ENCODE measurements at regions not wholly inside any gene's neighbourhood (a gene's known extent, or its start where the extent isn't known, plus 50 kb on each side); places are given as distances from the start of the nearest gene placed in this dataset.
A peak's percentile ranks its signal among the peaks of the same experiment; 100 is the strongest.

DNA sequence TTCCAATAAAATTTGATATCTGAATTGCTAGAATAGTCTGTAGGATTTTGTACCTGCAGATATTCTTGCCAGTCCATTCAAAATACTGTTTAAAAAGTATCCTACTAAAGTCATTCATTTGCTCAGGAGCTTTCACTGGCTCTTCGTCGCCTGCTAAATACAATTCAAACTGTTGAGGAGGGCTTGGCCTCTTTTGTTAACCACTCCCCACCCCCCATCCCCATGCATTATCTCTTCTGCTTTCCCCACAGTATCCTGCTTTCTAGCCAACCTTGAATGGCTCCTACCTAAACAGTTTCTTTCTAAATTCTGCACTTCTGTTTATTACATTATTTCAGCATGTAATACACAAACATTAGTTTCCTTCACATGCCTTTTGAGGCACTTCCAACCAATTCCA lies 230.8 kb downstream of the CPE start:
- H3K36me3 ChIP-seq (ENCODE audit: insufficient read depth, low read length), result no peaks in the 10 kb centered on the region
- no peak overlapping the region for H2AFZ ChIP-seq (ENCODE audit: low read length)
- TF ChIP-seq, protein P1, sequence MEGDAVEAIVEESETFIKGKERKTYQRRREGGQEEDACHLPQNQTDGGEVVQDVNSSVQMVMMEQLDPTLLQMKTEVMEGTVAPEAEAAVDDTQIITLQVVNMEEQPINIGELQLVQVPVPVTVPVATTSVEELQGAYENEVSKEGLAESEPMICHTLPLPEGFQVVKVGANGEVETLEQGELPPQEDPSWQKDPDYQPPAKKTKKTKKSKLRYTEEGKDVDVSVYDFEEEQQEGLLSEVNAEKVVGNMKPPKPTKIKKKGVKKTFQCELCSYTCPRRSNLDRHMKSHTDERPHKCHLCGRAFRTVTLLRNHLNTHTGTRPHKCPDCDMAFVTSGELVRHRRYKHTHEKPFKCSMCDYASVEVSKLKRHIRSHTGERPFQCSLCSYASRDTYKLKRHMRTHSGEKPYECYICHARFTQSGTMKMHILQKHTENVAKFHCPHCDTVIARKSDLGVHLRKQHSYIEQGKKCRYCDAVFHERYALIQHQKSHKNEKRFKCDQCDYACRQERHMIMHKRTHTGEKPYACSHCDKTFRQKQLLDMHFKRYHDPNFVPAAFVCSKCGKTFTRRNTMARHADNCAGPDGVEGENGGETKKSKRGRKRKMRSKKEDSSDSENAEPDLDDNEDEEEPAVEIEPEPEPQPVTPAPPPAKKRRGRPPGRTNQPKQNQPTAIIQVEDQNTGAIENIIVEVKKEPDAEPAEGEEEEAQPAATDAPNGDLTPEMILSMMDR (conservative IDR thresholded peaks at IDR 0.05; ENCODE audit: low read length), result no peak
- no peak for TF ChIP-seq EZH2phosphoT487 (IDR thresholded peaks at IDR 0.05; ENCODE audit: borderline replicate concordance)
- H4K20me1 ChIP-seq (ENCODE audit: insufficient read depth, low read length, poor library complexity, severe bottlenecking), result no peaks in the 10 kb centered on the region
- H3K4me1 ChIP-seq (ENCODE audit: insufficient read depth, low read length, poor library complexity, severe bottlenecking), result peaks cover 27% of the 10 kb centered on the region
- H3K4me2 ChIP-seq (ENCODE audit: low read depth, low read length, poor library complexity, severe bottlenecking), result no peak overlapping the region
- H3K9me2 ChIP-seq (replicated peaks; ENCODE audit: low read depth, low read length), result no peaks in the 10 kb centered on the region
- H3F3A ChIP-seq (ENCODE audit: low read depth), result no peaks in the 10 kb centered on the region
- no peak overlapping the region for H3K4me3 ChIP-seq (ENCODE audit: low read length, poor library complexity, severe bottlenecking)
- no peak overlapping the region for H3K9ac ChIP-seq (ENCODE audit: low read depth, low read length, poor library complexity, severe bottlenecking)
- no peaks in the 10 kb centered on the region for H3K79me2 ChIP-seq (ENCODE audit: insufficient read depth, low read length)
- H3K27me3 ChIP-seq (ENCODE audit: insufficient read depth, low read length, poor library complexity, severe bottlenecking), result no peaks in the 10 kb centered on the region
- no peaks in the 10 kb centered on the region for H3K9me3 ChIP-seq (ENCODE audit: insufficient read depth, low read depth, low read length)

DNA sequence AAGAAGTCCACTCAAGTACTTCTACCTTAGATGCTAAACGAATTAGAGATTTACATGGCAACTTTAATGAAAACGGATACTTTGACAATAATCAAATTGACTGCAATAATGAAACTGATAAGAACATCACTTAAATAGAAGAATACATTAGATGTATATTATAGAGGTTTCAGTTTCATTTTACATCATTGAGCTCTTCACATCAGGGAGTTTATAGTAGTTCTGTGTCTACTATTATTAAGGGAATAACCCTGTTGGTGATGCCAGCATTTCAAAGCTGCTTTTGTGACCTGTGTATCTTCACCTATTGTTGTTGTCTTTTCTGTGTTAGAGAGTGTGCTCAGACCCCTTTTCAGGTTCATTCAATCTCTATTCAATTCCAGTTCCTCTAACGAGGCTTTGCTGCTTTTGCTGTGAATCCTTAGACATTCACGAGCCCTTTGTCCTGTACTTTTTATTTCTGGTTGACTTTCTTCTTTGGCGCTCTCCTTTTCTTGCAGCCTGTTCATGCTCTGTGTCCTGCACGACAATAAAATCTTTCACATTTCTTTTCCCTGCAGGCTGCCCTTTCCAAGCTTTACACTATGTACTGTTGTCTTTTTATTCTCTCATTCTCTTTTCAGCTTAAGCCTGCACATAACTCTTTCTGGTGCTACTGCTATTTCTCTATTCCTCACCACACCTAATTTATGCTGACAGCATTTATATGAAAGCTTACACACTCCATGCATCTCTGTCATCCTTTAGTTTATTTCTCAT lies 232.1 kb downstream of the CPE start:
- Histone ChIP-seq H3F3A (ENCODE audit: low read depth) (no peaks in the 10 kb centered on the region), H3K9ac (ENCODE audit: low read depth, low read length, poor library complexity, severe bottlenecking) (no peak overlapping the region)

DNA sequence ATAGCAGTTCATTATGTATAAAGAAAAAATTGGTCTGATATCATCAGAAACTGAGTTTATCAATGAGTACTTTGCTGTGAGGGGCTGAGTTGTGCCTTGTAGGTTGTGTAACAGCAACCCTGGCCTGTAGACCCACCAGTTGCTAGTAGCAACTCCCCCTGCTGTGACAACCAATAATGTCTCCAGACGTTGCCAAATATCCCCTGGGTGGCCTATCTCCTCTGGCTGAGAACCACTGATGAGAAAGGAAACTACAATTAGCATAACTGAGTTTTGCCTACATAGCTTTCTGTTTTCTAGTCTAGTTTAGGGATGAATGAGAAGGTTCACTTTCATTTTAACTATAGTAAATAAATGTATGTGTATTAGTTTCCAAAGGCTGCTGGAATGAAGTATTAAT lies 234.1 kb downstream of the CPE start:
- no peak for TF ChIP-seq EZH2phosphoT487 (IDR thresholded peaks at IDR 0.05; ENCODE audit: borderline replicate concordance)
- TF ChIP-seq, protein P1 (conservative IDR thresholded peaks at IDR 0.05; ENCODE audit: low read length), result no peak
- H3K79me2 ChIP-seq (ENCODE audit: insufficient read depth, low read length), result no peaks in the 10 kb centered on the region
- H3K4me1 ChIP-seq (ENCODE audit: insufficient read depth, low read length, poor library complexity, severe bottlenecking), result peaks cover 27% of the 10 kb centered on the region
- peak overlapping the region; percentile 34 for H3K4me2 ChIP-seq (ENCODE audit: low read depth, low read length, poor library complexity, severe bottlenecking)
- H4K20me1 ChIP-seq (ENCODE audit: insufficient read depth, low read length, poor library complexity, severe bottlenecking), result no peaks in the 10 kb centered on the region
- H3K9me2 ChIP-seq (replicated peaks; ENCODE audit: low read depth, low read length), result no peaks in the 10 kb centered on the region
- H3K27me3 ChIP-seq (ENCODE audit: insufficient read depth, low read length, poor library complexity, severe bottlenecking), result no peaks in the 10 kb centered on the region
- no peaks in the 10 kb centered on the region for H3F3A ChIP-seq (ENCODE audit: low read depth)
- H2AFZ ChIP-seq (ENCODE audit: low read length), result peak overlapping the region; percentile 53; the same call in 1 of the 2 replicates
- H3K36me3 ChIP-seq (ENCODE audit: insufficient read depth, low read length), result no peaks in the 10 kb centered on the region
- H3K9ac ChIP-seq (ENCODE audit: low read depth, low read length, poor library complexity, severe bottlenecking), result no peak overlapping the region
- H3K9me3 ChIP-seq (ENCODE audit: insufficient read depth, low read depth, low read length), result no peaks in the 10 kb centered on the region
- no peak overlapping the region for H3K4me3 ChIP-seq (ENCODE audit: low read length, poor library complexity, severe bottlenecking)

More for the DNA sequence above, 232.1 kb downstream of the CPE start:
- H4K20me1 ChIP-seq (ENCODE audit: insufficient read depth, low read length, poor library complexity, severe bottlenecking), result no peaks in the 10 kb centered on the region
- H3K36me3 ChIP-seq (ENCODE audit: insufficient read depth, low read length), result no peaks in the 10 kb centered on the region
- TF ChIP-seq, protein P1 (conservative IDR thresholded peaks at IDR 0.05; ENCODE audit: low read length), result no peak
- no peak for TF ChIP-seq EZH2phosphoT487 (IDR thresholded peaks at IDR 0.05; ENCODE audit: borderline replicate concordance)
- H3K4me3 ChIP-seq (ENCODE audit: low read length, poor library complexity, severe bottlenecking), result peak overlapping the region; percentile 24
- H2AFZ ChIP-seq (ENCODE audit: low read length), result peak overlapping the region; percentile 85
- no peaks in the 10 kb centered on the region for H3K79me2 ChIP-seq (ENCODE audit: insufficient read depth, low read length)
- H3K27me3 ChIP-seq (ENCODE audit: insufficient read depth, low read length, poor library complexity, severe bottlenecking), result no peaks in the 10 kb centered on the region
- H3K9me2 ChIP-seq (replicated peaks; ENCODE audit: low read depth, low read length), result no peaks in the 10 kb centered on the region
- peaks cover 27% of the 10 kb centered on the region for H3K4me1 ChIP-seq (ENCODE audit: insufficient read depth, low read length, poor library complexity, severe bottlenecking)
- peak overlapping the region; percentile 50 for H3K4me2 ChIP-seq (ENCODE audit: low read depth, low read length, poor library complexity, severe bottlenecking)
- H3K9me3 ChIP-seq (ENCODE audit: insufficient read depth, low read depth, low read length), result no peaks in the 10 kb centered on the region
